ENCODE measurements at regions not wholly inside any gene's neighbourhood (a gene's known extent, or its start where the extent isn't known, plus 50 kb on each side); places are given as distances from the start of the nearest gene placed in this dataset.

DNA sequence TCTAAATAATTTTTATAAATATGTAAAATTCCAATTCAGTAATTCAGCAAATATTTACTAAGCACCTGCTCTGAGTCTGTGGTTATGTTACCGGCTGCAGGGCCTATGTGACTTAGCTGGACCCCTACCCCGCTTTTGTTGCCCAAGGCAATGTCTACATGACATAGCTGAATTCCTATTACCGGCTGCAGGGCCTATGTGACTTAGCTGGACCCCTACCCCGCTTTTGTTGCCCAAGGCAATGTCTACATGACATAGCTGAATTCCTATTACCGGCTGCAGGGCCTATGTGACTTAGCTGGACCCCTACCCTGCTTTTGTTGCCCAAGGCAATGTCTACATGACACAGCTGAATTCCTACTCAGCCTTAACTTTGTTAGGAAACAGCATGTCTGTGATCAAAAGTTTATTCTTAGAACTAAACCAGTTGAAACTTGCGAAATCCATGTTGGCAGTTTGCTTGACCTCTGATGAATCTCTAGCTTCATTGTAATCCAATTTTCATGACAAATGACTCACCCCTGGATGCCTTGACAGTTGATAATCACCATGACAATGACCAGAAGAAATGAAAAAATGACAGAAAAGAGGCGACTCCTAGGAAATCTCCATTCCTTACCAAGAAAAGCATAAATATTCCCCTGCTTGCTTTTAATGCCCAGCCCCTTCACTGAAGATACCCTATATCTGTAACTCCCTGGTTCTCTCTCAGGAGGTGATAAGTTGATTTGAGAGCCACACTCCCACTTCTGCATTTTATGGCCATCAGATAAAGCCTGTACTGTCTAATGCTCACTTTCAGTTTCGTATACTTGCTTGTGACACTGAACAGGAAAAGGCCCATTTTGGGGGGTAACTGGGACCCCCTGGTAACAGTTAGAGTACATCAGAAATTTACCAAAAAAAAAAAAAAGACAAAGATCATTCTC, 148.4 kb upstream of the SYT10 start:
- Histone ChIP-seq H3K9me3 (ENCODE audit: control insufficient read depth in 4 of 4, insufficient read depth in 3 of 4, low read length in 3 of 4) (no peaks in the 10 kb centered on the region), H3K4me3 (no peak overlapping the region), H3K27me3 (ENCODE audit: control insufficient read depth in 3 of 3, insufficient read depth in 3 of 3, low read length in 2 of 3) (no peaks in the 10 kb centered on the region), H3K9ac (ENCODE audit: insufficient read depth in 1 of 2, low read length in 2 of 2) (no peak overlapping the region), H3K27ac (ENCODE audit: low read depth in 1 of 2, low read length in 1 of 2) (no peak overlapping the region), H3K36me3 (ENCODE audit: control insufficient read depth in 4 of 4, insufficient read depth in 4 of 4, low read length in 4 of 4) (no peaks in the 10 kb centered on the region), H3K4me1 (ENCODE audit: control insufficient read depth in 5 of 5, insufficient read depth in 5 of 5, low read length in 5 of 5) (no peaks in the 10 kb centered on the region)
- 44 to 48% methylated on average over 8 of the region's 8 CpGs for WGBS, 2 donors
- ATAC-seq (ENCODE audit: insufficient read depth, low FRiP score) (peak; percentile 83), DNase-seq (no peak)
- TF ChIP-seq, protein P1, sequence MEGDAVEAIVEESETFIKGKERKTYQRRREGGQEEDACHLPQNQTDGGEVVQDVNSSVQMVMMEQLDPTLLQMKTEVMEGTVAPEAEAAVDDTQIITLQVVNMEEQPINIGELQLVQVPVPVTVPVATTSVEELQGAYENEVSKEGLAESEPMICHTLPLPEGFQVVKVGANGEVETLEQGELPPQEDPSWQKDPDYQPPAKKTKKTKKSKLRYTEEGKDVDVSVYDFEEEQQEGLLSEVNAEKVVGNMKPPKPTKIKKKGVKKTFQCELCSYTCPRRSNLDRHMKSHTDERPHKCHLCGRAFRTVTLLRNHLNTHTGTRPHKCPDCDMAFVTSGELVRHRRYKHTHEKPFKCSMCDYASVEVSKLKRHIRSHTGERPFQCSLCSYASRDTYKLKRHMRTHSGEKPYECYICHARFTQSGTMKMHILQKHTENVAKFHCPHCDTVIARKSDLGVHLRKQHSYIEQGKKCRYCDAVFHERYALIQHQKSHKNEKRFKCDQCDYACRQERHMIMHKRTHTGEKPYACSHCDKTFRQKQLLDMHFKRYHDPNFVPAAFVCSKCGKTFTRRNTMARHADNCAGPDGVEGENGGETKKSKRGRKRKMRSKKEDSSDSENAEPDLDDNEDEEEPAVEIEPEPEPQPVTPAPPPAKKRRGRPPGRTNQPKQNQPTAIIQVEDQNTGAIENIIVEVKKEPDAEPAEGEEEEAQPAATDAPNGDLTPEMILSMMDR (IDR thresholded peaks at IDR 0.05; ENCODE audit: control extremely low read depth, extremely low read depth), result no peak

DNA sequence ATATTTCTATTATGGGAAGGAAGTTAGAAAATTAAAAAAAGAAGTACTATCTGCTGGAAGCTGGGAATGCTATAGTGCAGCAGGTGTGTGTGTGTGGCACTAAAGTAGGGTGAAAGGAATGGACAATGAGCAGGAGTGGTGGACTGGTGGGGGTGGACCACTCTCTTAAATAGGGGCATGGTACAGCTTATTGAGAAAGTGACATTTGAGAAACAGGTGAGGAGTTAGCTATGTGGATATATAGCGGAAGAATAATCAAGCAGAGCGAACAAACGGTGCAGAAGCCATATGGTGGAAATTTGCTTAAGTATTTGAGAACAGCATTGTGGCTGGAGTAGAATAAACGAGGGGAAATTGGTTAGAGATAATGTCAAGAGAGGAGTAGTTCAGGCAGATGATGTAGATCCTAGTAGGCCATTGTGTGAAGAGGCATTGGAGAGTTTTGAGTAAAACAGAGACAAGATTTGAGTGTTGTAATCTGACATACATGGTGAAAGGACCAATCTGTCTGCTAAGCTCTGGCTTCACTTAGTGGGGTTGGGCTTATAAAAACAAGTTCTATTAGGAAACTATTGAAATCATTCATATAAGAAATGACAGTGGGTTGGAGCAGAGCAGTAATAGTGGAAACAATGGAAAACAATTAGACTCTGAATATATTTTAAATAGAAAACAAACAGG, 149.2 kb upstream of the SYT10 start:
- H3K4me1 ChIP-seq (ENCODE audit: control insufficient read depth in 5 of 5, insufficient read depth in 5 of 5, low read length in 5 of 5), result no peaks in the 10 kb centered on the region
- no peak for ATAC-seq (ENCODE audit: insufficient read depth, low FRiP score)
- H3K4me3 ChIP-seq, result no peak overlapping the region
- 72 to 86% methylated on average over 4 of the region's 4 CpGs for whole genome bisulfite sequencing, 2 donors
- H3K27me3 ChIP-seq (ENCODE audit: control insufficient read depth in 3 of 3, insufficient read depth in 3 of 3, low read length in 2 of 3), result no peaks in the 10 kb centered on the region
- DNase-seq, result no peak
- TF ChIP-seq, protein P1 (IDR thresholded peaks at IDR 0.05; ENCODE audit: control extremely low read depth, extremely low read depth), result no peak
- H3K27ac ChIP-seq (ENCODE audit: low read depth in 1 of 2, low read length in 1 of 2), result no peak overlapping the region
- H3K9me3 ChIP-seq (ENCODE audit: control insufficient read depth in 4 of 4, insufficient read depth in 3 of 4, low read length in 3 of 4), result no peaks in the 10 kb centered on the region
- no peak overlapping the region for H3K9ac ChIP-seq (ENCODE audit: insufficient read depth in 1 of 2, low read length in 2 of 2)
- no peaks in the 10 kb centered on the region for H3K36me3 ChIP-seq (ENCODE audit: control insufficient read depth in 4 of 4, insufficient read depth in 4 of 4, low read length in 4 of 4)

DNA sequence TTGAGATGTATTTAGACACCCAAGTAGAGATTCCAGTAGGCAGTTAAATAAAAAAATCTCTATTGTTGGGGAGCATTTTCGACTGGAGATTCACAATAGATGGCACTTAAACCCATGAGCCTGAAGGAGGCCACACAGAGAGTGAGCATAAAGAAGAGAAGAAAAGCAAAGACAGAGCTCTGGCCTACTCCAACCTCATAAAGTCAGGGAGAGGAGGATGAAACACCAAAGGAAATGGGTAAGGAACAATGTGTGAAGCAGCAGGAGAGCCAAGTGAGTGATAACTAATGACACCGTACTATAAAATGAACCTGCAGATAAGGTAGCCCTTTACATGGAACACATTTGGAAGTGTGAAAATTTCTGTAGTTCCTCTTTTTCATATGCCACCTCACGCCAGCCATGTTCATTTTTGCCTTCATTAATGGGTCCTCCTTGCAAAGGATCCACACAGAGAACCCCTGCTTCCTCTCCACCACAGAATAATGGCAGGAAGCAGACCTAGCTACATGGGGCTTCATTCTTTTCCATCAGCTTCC, 150.0 kb upstream of the SYT10 start:
- Histone ChIP-seq H3K36me3 (ENCODE audit: control insufficient read depth in 4 of 4, insufficient read depth in 4 of 4, low read length in 4 of 4) (no peaks in the 10 kb centered on the region), H3K9me3 (ENCODE audit: control insufficient read depth in 4 of 4, insufficient read depth in 3 of 4, low read length in 3 of 4) (no peaks in the 10 kb centered on the region), H3K27ac (ENCODE audit: low read depth in 1 of 2, low read length in 1 of 2) (no peak overlapping the region), H3K9ac (ENCODE audit: insufficient read depth in 1 of 2, low read length in 2 of 2) (no peak overlapping the region), H3K4me1 (ENCODE audit: control insufficient read depth in 5 of 5, insufficient read depth in 5 of 5, low read length in 5 of 5) (no peaks in the 10 kb centered on the region), H3K4me3 (no peak overlapping the region), H3K27me3 (ENCODE audit: control insufficient read depth in 3 of 3, insufficient read depth in 3 of 3, low read length in 2 of 3) (no peaks in the 10 kb centered on the region)
- DNase-seq, result no peak
- no peak for ATAC-seq (ENCODE audit: insufficient read depth, low FRiP score)
- TF ChIP-seq, protein P1 (IDR thresholded peaks at IDR 0.05; ENCODE audit: control extremely low read depth, extremely low read depth), result no peak
- WGBS, 2 donors, result 56 to 65% methylated on average over 3 of the region's 3 CpGs

All from lung (tissue), 11 donors.